GM19351 (cell line): ENCODE measurements at regions not wholly inside any gene's neighbourhood (a gene's known extent, or its start where the extent isn't known, plus 50 kb on each side); places are given as distances from the start of the nearest gene placed in this dataset.
"Not testable (repeated sequence)": the region's sequence is repeated elsewhere in the genome, so short reads cannot be mapped to it uniquely, and the experiment has no call there.

ENCODE experiments used
- ATAC-seq: cut with Tn5 transposase; IDR thresholded peaks from one replicate; pipeline ENCODE4 v1.9.1; 2021; ENCODE audit warnings: mild to moderate bottlenecking, moderate library complexity; ENCODE audit not compliant: unreplicated experiment

DNA sequence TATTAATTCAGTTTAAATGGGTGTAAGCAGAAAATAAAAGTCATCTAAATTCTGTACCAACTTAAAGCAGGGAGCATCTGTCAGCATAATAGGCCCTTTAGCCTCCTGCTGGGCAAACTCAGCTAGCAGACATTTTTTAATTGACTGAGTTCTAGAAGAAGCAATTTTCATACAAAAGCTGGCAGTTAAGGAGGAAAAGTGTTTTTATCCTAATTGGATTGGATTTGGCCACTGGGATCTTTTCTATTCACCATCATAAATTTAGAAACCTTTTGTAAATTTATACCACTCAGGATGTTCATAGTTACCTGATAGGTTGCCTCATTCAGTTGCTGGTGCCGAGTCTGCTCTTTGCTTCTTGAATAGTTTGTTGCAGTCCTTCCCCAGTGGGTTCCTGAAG, 262.7 kb upstream of the FSIP2 start:
- no peak for ATAC-seq

DNA sequence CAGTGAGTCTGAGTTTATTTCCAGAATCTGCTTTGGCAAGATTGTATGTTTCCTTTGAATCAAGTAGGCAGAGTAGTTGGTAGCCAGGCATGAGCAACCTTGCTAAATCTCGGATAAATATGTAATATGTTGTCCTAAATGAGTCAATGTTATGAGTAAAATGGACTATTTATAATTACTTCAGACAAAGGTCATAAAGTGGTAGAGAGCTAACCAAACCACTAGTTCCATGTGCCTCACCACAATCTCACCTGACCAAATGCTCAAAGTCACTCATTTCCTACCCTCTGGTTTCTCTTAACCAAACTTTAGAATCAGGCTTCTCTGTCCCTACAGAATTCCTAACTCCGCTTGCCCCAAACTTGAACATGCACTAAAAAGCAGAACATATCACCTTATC, 261.2 kb upstream of the FSIP2 start:
- ATAC-seq = no peak

DNA sequence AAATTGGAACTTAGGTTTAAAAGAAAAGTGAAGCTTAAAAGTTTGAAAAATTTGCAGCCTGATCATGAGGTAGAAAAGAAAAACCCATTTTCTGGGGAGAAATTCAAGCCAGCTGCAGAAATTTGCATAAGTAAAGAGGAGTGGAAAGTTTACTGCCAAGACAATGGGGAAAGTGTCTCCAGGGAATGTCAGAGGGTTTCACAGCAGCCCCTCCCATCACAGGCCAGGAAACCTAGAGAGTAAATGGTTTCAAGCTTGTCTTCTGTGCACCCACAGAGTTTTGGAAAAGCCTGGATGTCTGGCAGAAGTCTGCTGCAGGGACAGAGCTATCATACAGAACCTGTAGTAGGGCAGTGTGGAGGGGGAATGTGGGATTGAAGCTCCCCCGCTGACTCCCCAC, 254.0 kb upstream of the FSIP2 start:
- no peak for ATAC-seq

DNA sequence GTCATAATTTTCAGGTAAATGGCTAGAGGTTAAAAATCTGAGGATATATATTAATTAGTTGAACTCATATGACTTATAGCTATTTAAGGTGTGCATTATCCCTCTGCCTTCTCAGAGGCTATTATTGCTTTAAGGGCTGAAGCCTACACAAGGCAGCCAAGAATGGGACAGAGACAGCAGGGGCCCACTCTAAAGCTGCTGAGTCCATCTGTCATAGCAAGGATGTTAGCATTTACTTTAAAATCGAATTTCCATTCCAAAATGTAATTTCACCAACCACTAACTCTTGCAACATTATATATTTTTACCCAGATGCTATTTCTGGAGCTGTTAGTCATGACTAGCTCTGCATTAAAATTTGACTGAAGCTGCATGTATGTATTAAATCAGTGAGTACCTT, 236.3 kb upstream of the FSIP2 start:
- no peak for ATAC-seq

DNA sequence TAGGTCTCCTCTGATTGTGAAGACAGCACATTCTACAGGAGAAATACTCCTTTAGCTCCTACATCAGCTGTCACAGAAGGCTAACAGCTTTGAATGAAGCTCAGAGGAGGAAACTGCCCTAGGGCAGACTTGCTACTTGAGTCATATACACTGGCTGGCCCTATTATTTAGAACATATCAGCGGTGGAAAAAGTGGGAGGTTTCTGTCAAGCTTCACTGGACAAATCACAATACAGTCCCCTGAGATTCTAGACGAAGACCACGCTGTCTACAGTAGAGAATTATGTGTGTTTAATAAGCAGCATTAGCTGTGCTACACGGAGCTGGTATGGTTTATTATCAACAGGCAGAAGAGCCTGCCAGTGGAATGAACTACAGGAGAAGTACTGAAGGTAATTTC, 230.9 kb upstream of the FSIP2 start:
- no peak for ATAC-seq

DNA sequence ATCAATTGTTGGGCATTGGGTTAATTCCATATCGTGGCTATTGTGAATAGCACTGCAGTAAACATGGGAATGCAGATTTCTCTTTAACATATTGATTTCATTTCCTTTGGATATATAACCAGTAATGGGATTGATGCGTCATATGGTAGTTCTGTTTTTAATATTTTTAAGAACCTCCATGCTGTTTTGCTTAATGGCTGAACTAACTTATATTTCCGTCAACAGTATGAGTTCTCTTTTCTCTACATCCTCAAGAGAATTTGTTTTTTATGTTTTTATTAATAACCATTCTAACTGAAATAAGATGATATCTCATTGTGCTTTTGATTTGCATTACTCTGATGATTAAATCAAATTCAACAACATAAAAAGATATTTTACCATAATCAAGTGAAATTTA, 228.5 kb upstream of the FSIP2 start:
- no peak for ATAC-seq

DNA sequence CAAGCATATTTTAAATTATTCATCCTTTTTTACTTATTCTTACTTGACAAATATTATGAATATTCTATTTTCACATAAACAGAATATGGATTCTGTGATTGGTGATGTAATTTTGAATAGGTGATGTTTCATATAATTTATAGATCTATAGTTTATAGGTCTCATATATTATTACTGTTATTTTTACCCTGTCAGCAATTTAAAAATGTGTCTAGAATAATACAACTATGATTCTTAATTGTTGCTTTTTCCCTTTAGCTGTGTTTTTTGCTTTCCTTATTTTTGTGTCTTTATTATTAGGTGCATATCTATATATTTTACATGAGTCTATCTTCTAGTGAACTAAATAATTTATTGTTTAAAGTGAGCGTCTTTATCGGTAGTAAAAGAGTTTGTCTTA, 226.7 kb upstream of the FSIP2 start:
- ATAC-seq = no peak

DNA sequence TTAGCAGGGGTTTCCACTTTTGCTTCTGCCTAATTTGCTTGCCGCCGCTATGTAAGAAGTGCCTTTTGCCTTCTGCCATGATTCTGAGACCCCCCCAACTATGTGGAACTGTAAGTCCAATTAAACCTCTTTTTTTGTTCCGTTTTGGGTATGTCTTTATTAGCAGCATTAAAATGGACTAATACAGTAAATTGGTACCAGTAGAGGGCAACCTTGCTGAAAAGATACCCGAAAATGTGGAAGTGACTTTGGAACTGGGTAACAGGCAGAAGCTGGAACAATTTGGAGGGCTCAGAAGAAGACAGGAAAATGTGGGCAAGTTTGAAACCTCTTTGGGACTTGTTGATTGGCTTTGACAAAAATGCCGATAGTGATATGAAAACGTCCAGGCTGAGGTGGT, 216.1 kb upstream of the FSIP2 start:
- no peak for ATAC-seq

DNA sequence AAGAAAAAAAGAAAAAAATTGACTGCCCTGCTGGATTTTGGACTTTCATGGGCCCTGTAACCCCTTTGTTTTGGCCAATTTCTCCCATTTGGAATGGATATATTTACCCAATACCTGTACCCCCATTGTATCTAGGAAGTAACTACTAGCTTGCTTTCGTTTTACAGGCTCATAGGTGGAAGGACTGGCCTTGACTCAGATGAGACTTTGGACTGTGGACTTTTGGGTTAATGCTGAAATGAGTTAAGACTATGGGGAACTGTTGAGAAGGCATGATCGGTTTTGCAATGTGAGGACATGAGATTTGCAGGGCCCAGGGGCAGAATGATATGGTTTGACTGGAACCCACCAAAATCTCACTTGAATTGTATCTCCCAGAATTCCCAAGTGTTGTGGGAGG, 214.4 kb upstream of the FSIP2 start:
- ATAC-seq = not testable (repeated sequence)

DNA sequence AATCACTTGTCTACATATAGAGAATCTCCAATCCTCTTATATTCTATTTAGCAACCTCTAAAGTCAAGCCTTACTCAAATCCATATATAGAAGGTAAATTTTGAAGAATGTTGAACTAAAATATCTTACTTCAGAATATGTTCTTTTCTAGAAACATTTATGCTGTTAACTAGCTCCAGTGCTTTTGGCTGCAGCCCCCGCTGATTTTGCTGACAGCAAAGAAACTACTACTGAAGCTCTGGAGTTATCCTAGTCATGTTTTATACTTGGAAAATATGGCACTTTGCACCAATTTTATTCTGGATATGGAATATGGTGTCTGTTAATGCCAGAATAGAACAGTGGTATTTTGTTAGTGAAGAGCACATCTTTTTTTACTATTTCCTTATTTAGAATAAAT, 212.4 kb upstream of the FSIP2 start:
- no peak for ATAC-seq

DNA sequence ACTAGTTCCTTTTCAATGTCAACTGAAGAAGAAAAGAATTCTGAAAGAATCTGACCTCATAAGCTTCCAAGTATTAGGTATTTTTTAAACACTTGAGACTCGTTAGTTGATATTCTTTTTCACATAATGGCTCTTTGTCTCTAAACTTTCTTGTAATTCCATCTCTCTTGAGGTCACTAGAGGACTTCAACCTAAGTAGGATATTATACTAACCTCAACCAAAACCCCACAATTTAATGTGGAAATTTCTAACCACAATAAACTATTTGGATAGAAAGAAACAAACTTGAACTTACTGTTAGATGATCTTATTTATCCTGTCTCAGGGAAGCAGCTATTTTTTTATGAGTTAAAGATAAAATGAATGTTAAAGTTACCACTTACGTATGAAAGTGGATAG, 206.9 kb upstream of the FSIP2 start:
- no peak for ATAC-seq

DNA sequence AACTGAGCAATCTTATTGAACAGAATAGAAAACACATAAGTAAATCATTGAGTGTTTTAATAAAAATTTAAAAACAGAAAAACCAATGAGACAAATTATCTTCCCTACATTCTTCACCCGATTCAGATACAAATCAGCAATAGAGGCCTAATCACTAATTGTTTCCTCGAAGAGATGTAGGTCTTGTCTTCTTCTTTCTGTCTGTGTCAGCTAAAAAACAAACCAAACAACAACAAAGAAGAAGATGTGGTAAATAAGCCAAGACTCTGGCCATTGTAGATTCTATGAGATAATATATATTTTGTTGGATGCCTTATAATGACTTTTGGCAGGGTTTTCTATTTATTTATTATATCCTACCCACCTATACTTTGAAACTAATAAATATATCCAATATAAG, 200.9 kb upstream of the FSIP2 start:
- ATAC-seq = no peak

DNA sequence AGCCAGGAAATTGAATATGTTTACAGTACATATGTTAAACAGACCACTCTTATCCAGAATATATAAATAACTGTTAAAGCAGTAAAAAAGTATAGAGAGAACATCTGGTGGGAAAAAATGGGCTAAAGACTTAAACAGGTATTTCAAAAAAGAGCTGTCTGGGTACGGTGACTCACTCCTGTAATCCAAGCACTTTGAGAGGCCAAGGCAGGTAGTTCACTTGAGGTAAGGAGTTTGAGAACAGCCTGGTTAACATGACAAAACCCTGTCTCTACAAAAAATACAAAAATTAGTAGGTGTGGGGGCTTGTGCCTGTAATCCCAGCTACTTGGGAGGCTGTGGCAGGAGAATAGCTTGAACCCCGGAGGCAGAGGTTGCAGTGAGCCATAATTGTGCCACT, 171.4 kb upstream of the FSIP2 start:
- no peak for ATAC-seq

DNA sequence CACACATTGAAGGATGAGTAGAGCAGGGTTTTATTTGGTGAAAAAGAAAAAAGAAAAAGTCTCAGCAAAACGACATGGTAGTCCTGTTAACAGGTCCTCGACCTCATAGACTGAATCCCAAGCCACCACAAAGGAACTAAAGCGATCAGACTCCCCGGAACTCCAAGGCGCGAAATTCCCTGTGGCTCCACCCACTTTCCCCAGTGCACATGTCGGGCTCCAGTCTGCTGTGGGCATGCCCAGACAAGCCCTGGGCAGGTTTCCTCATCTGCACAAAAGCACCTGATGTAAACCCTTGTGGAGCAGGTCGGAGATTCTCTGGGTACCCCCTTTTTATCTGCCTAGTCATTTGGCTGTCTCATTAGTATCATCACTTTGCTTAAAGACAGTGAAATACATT, 170.7 kb upstream of the FSIP2 start:
- no peak for ATAC-seq

DNA sequence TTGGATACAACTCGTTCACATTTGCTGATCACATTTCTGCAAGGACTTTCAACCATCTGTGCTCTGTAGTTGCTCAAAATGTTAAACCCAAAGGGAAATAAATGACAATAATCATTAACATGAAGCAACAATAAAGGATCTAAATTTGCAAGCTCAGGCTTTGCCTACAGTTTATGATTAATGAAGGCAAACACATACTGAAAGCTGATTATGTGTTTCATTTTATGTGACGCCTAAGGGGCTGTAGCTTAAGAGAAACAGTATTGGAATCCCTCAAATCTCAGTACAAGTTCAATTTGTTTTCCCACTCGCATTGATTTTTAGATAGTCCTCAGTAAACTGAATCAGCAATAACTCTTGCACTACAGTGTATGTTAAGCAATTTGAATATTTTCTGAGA, 160.3 kb upstream of the FSIP2 start:
- ATAC-seq = no peak

DNA sequence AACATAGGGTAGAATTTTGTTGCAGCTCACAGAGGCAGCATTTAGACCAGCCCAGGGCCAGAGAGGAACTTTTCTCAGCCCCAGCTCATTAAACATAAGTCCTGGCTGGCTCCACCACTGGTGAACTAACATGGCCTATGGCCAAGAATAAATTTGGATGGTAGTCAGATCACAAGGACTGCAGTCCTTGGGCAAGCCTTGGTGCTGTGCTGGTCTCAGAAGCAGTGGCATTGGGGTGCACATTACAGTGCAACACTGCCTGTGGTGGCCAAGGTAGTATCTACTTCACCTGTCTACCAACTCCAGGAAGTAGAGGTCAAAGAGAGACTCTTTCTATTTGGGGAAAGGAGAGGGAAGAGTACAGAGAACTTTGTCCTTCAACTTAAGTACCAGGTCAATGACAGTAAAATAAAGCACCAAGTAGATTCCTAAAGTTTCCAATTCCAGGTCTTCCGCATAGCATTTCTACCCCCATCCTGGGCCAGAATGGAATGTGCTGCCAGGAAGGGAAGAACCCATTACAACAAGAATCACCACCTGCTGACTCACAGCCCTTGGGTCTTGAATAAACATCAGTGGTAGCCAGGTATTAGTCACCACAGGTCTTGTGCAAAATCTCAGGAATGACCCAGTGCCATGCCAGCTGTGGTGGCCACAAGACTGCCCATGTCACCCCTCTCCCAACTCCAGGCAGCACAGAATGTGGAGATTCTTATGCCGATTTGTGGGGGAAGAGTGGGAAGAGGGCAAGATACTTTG, 155.4 kb upstream of the FSIP2 start:
- no peak for ATAC-seq

DNA sequence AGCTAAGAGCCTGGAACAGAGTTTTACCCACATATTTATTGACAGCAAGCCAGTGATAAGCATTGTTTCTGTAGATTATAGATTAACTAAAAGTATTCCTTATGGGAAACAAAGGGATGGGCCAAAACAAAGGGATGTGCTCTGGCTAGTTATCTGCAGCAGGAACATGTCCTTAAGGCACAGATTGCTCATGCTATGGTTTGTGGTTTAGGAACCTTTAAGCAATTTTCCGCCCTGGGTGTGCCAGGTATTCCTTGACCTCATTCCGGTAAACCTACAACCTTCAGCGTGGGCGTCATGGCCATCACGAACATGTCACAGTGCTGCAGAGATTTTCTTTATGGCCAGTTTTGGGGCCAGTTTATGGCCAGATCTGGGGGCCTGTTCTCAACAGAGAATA, 153.4 kb upstream of the FSIP2 start:
- ATAC-seq = not testable (repeated sequence)

DNA sequence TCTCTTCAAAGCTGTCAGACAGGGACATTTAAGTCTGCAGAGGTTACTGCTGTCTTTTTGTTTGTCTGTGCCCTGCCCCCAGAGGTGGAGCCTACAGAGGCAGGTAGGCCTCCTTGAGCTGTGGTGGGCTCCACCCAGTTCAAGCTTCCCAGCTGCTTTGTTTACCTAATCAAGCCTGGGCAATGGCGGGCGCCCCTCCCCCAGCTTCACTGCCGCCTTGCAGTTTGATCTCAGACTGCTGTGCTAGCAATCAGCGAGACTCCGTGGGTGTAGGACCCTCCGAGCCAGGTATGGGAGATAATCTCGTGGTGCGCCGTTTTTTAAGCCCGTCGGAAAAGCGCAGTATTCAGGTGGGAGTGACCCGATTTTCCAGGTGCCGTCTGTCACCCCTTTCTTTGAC, 147.3 kb upstream of the FSIP2 start:
- ATAC-seq = not testable (repeated sequence)

DNA sequence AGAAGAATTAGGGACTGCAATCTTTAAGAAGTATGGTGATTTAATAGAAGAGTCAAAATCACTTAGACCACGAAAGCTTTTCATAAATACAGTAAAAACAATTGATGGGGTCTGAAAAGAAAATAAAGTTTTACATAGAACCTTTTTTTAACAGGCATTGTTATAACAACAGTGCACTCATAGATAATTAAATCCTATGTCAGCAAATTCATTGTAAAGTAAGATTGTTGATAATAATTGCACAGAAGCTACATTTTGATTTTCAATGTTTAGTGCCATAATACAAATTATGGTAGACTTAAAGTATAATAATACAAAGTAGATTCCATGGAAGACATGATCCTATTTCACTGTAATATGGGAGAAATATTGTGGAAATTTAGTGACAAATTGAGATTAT, 130.7 kb upstream of the FSIP2 start:
- ATAC-seq = no peak

DNA sequence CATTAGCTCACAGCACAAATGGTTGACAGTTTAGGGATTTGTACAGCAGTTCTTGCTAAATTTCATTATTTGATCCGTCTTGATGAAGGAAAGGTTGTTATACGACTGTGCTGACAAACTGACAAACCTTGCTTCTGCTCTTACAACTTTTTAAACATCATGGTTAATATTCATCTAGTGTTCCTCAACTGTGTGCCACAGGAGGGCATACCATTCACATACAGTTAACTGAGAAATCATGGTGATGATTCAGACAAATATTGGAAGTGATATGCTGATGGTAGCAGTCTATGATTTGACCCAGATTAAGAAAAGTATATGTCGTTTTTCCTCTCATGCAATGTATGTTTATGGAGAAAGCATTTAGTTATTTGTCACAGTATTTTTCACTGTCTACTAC, 129.8 kb upstream of the FSIP2 start:
- no peak for ATAC-seq

DNA sequence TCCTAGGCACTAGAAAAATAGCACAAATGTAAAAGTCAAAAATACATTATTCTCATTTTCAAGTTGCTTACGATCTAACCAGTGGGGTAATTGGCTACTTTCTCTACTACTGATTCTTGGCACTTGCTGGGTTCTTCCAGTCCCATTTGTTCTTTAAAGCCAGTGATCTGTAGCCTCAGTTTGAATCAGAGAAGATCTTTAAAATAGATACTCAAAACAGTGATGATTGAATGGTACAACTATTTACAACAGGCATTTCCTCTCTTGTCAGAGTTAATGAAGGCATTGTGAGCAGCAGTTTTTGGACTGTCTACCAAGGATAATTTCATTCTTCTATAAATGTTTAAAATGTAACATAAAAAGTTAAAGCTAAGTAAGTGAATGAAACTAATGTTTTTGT, 128.3 kb upstream of the FSIP2 start:
- no peak for ATAC-seq

DNA sequence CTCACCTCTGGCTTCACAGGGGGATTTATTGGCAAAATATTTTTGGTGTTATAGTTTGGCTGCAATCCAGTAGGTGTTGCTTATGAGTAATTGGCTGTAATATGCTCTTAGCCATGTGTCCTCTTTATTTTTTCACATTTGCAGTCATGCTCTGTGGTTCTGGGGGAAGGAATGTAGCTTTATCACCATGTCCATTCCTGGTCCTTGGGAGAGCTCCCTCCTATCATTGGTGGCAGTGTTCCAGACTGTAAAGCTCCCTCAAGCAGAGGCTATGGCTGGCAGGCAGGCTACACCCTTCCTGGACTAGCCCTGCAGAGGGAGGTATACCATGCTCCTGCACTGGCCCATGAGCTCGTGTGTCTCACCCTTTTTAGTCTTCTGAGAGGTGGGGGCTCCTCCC, 120.0 kb upstream of the FSIP2 start:
- no peak for ATAC-seq

DNA sequence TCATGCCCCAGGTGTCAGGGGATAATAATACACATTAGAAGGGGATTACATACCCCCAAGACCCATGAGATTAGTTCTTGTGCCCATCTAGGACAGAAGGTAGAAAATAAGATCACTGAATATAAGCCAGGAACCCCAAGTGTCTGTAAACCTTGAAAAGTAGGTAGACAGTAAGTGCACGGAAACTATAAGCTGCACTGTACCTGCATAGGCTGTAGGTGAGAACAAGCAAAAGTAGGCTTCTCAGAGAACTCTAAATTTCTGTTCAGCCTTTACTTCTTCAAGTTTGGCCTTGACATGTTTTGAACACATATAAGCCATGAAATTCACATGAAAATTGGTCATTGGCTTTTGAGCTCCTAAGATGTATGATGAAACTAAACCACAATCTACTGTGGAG, 113.0 kb upstream of the FSIP2 start:
- no peak for ATAC-seq
